ENCODE measurements at regions not wholly inside any gene's neighbourhood (a gene's known extent, or its start where the extent isn't known, plus 50 kb on each side); places are given as distances from the start of the nearest gene placed in this dataset.
"Not testable (repeated sequence)": the region's sequence is repeated elsewhere in the genome, so short reads cannot be mapped to it uniquely, and the experiment has no call there.

- DNase-seq = no peak
- Histone ChIP-seq H3K9me3 (no peaks in the 10 kb centered on the region), H3K27ac (no peak overlapping the region), H3K36me3 (no peaks in the 10 kb centered on the region), H3K4me3 (no peak overlapping the region), H3K27me3 (no peaks in the 10 kb centered on the region), H3K4me1 (no peaks in the 10 kb centered on the region)
- intact Hi-C loops (cut with DNase I; ENCODE audit: low total_unique reads) = no loop called here
- TF ChIP-seq POLR2A (IDR thresholded peaks at IDR 0.05) (no peak), CTCF (IDR thresholded peaks at IDR 0.05) (no peak)
Observed at GRCh38 chr7:131769241-131769640, 212.8 kb upstream of the PODXL start.

- Histone ChIP-seq H3K27me3 (no peaks in the 10 kb centered on the region), H3K36me3 (no peaks in the 10 kb centered on the region), H3K27ac (no peak overlapping the region), H3K4me1 (no peaks in the 10 kb centered on the region), H3K4me3 (no peak overlapping the region), H3K9me3 (no peaks in the 10 kb centered on the region)
- intact Hi-C loops (cut with DNase I; ENCODE audit: low total_unique reads) = no loop called here
- DNase-seq = no peak
- TF ChIP-seq POLR2A (IDR thresholded peaks at IDR 0.05) (no peak), CTCF (IDR thresholded peaks at IDR 0.05) (no peak)
Observed at GRCh38 chr7:131767591-131767990, 211.2 kb upstream of the PODXL start.

GRCh38 chr7:131765575-131765974, 209.1 kb upstream of the PODXL start:
- DNase-seq = no peak
- Histone ChIP-seq H3K27me3 (no peaks in the 10 kb centered on the region), H3K27ac (no peak overlapping the region), H3K36me3 (no peaks in the 10 kb centered on the region), H3K4me1 (no peaks in the 10 kb centered on the region), H3K9me3 (no peaks in the 10 kb centered on the region), H3K4me3 (no peak overlapping the region)
- TF ChIP-seq POLR2A (IDR thresholded peaks at IDR 0.05) (no peak), CTCF (IDR thresholded peaks at IDR 0.05) (no peak)
- intact Hi-C loops (cut with DNase I; ENCODE audit: low total_unique reads) = no loop called here

- intact Hi-C loops (cut with DNase I; ENCODE audit: low total_unique reads) = no loop called here
- Histone ChIP-seq H3K4me3 (no peak overlapping the region), H3K9me3 (no peaks in the 10 kb centered on the region), H3K4me1 (no peaks in the 10 kb centered on the region), H3K27ac (no peak overlapping the region), H3K36me3 (no peaks in the 10 kb centered on the region), H3K27me3 (no peaks in the 10 kb centered on the region)
- TF ChIP-seq POLR2A (IDR thresholded peaks at IDR 0.05) (no peak), CTCF (IDR thresholded peaks at IDR 0.05) (no peak)
- DNase-seq = no peak
Observed at GRCh38 chr7:131764143-131764775, 207.8 kb upstream of the PODXL start.

- TF ChIP-seq CTCF (IDR thresholded peaks at IDR 0.05) (no peak), POLR2A (IDR thresholded peaks at IDR 0.05) (no peak)
- H3K9me3 ChIP-seq = no peaks in the 10 kb centered on the region
- H3K27ac ChIP-seq = no peak overlapping the region
Observed at GRCh38 chr7:131762753-131763152, 206.3 kb upstream of the PODXL start.

GRCh38 chr7:131755801-131756200, 199.4 kb upstream of the PODXL start:
- H3K27me3 ChIP-seq; H3K9me3 ChIP-seq; intact Hi-C loops (cut with DNase I; ENCODE audit: low total_unique reads); H3K4me3 ChIP-seq; H3K27ac ChIP-seq; H3K4me1 ChIP-seq; H3K36me3 ChIP-seq; DNase-seq: not testable (repeated sequence)

More at GRCh38 chr7:131762753-131763152, 206.3 kb upstream of the PODXL start:
- Histone ChIP-seq H3K36me3 (no peaks in the 10 kb centered on the region), H3K4me1 (no peaks in the 10 kb centered on the region), H3K4me3 (no peak overlapping the region), H3K27me3 (no peaks in the 10 kb centered on the region)
- DNase-seq = no peak
- intact Hi-C loops (cut with DNase I; ENCODE audit: low total_unique reads) = no loop called here
